ENCODE measurements at regions not wholly inside any gene's neighbourhood (a gene's known extent, or its start where the extent isn't known, plus 50 kb on each side); places are given as distances from the start of the nearest gene placed in this dataset.

GRCh38 chr13:61950828-61951227 is 535.2 kb upstream of the PCDH20 start:
- Histone ChIP-seq H3K27me3 (ENCODE audit: control insufficient read depth in 1 of 2, insufficient read depth in 2 of 2, low read length in 1 of 2) (no peaks in the 10 kb centered on the region), H3K36me3 (ENCODE audit: control insufficient read depth in 1 of 2, insufficient read depth in 2 of 2, low read length in 1 of 2) (no peaks in the 10 kb centered on the region), H3K4me3 (ENCODE audit: low read length in 2 of 2) (no peak overlapping the region), H3K9me3 (ENCODE audit: control insufficient read depth, low read length) (no peaks in the 10 kb centered on the region), H3K4me1 (ENCODE audit: control insufficient read depth in 1 of 2, insufficient read depth in 2 of 2, low read length in 2 of 2) (no peaks in the 10 kb centered on the region), H3K27ac (ENCODE audit: low read depth in 1 of 2, low read length in 2 of 2) (no peak overlapping the region)
- DNase-seq (no peak), ATAC-seq (ENCODE audit: low FRiP score) (no peak)
- intact Hi-C loops (cut with DNase I): no loop called here
- WGBS, 2 donors: 90 to 94% methylated on average over 8 of the region's 8 CpGs

GRCh38 chr13:61944329-61944929 is 528.8 kb upstream of the PCDH20 start:
- DNase-seq (no peak), ATAC-seq (ENCODE audit: low FRiP score) (no peak)
- no peaks in the 10 kb centered on the region for H3K36me3 ChIP-seq (ENCODE audit: control insufficient read depth in 1 of 2, insufficient read depth in 2 of 2, low read length in 1 of 2)
- 80 to 81% methylated on average over 7 of the region's 7 CpGs for WGBS, 2 donors
- H3K9me3 ChIP-seq (ENCODE audit: control insufficient read depth, low read length): no peaks in the 10 kb centered on the region
- no peak overlapping the region for H3K4me3 ChIP-seq (ENCODE audit: low read length in 2 of 2)
- no peaks in the 10 kb centered on the region for H3K27me3 ChIP-seq (ENCODE audit: control insufficient read depth in 1 of 2, insufficient read depth in 2 of 2, low read length in 1 of 2)
- H3K27ac ChIP-seq (ENCODE audit: low read depth in 1 of 2, low read length in 2 of 2): no peak overlapping the region
- H3K4me1 ChIP-seq (ENCODE audit: control insufficient read depth in 1 of 2, insufficient read depth in 2 of 2, low read length in 2 of 2): no peaks in the 10 kb centered on the region
- intact Hi-C loops (cut with DNase I): no loop called here

- H3K4me3 ChIP-seq (ENCODE audit: low read length in 2 of 2): no peak overlapping the region
- 94 to 100% methylated on average over 1 of the region's 1 CpG for WGBS, 2 donors
- H3K9me3 ChIP-seq (ENCODE audit: control insufficient read depth, low read length): no peaks in the 10 kb centered on the region
- intact Hi-C loops (cut with DNase I): no loop called here
- DNase-seq (no peak), ATAC-seq (ENCODE audit: low FRiP score) (no peak)
- H3K4me1 ChIP-seq (ENCODE audit: control insufficient read depth in 1 of 2, insufficient read depth in 2 of 2, low read length in 2 of 2): no peaks in the 10 kb centered on the region
- no peak overlapping the region for H3K27ac ChIP-seq (ENCODE audit: low read depth in 1 of 2, low read length in 2 of 2)
- no peaks in the 10 kb centered on the region for H3K36me3 ChIP-seq (ENCODE audit: control insufficient read depth in 1 of 2, insufficient read depth in 2 of 2, low read length in 1 of 2)
- H3K27me3 ChIP-seq (ENCODE audit: control insufficient read depth in 1 of 2, insufficient read depth in 2 of 2, low read length in 1 of 2): no peaks in the 10 kb centered on the region
These were observed 520.1 kb upstream of the PCDH20 start for GRCh38 chr13:61935710-61936109.

GRCh38 chr13:61927648-61928047 is 512.0 kb upstream of the PCDH20 start:
- ATAC-seq (ENCODE audit: low FRiP score) (no peak), DNase-seq (no peak)
- H3K4me3 ChIP-seq (ENCODE audit: low read length in 2 of 2): no peak overlapping the region
- H3K9me3 ChIP-seq (ENCODE audit: control insufficient read depth, low read length): no peaks in the 10 kb centered on the region
- H3K27me3 ChIP-seq (ENCODE audit: control insufficient read depth in 1 of 2, insufficient read depth in 2 of 2, low read length in 1 of 2): no peaks in the 10 kb centered on the region
- intact Hi-C loops (cut with DNase I): no loop called here
- WGBS, 2 donors: 70 to 79% methylated on average over 1 of the region's 1 CpG
- no peaks in the 10 kb centered on the region for H3K4me1 ChIP-seq (ENCODE audit: control insufficient read depth in 1 of 2, insufficient read depth in 2 of 2, low read length in 2 of 2)
- no peaks in the 10 kb centered on the region for H3K36me3 ChIP-seq (ENCODE audit: control insufficient read depth in 1 of 2, insufficient read depth in 2 of 2, low read length in 1 of 2)
- no peak overlapping the region for H3K27ac ChIP-seq (ENCODE audit: low read depth in 1 of 2, low read length in 2 of 2)

- intact Hi-C loops (cut with DNase I): no loop called here
- no peak overlapping the region for H3K27ac ChIP-seq (ENCODE audit: low read depth in 1 of 2, low read length in 2 of 2)
- DNase-seq: no peak
- H3K4me1 ChIP-seq (ENCODE audit: control insufficient read depth in 1 of 2, insufficient read depth in 2 of 2, low read length in 2 of 2): no peaks in the 10 kb centered on the region
- no peak for ATAC-seq (ENCODE audit: low FRiP score)
- H3K4me3 ChIP-seq (ENCODE audit: low read length in 2 of 2): no peak overlapping the region
- no peaks in the 10 kb centered on the region for H3K36me3 ChIP-seq (ENCODE audit: control insufficient read depth in 1 of 2, insufficient read depth in 2 of 2, low read length in 1 of 2)
- WGBS, 2 donors: 91 to 95% methylated on average over 2 of the region's 2 CpGs
- H3K9me3 ChIP-seq (ENCODE audit: control insufficient read depth, low read length): no peaks in the 10 kb centered on the region
- H3K27me3 ChIP-seq (ENCODE audit: control insufficient read depth in 1 of 2, insufficient read depth in 2 of 2, low read length in 1 of 2): no peaks in the 10 kb centered on the region
These were observed 503.2 kb upstream of the PCDH20 start for GRCh38 chr13:61918841-61919240.

- no peak for DNase-seq
- WGBS, 2 donors: 84 to 98% methylated on average over 1 of the region's 1 CpG
These were observed 500.8 kb upstream of the PCDH20 start for GRCh38 chr13:61916483-61916882.

GRCh38 chr13:61913183-61913582 is 497.5 kb upstream of the PCDH20 start:
- intact Hi-C loops (cut with DNase I): no loop called here
- no peak for DNase-seq
- Histone ChIP-seq H3K27me3 (ENCODE audit: control insufficient read depth in 1 of 2, insufficient read depth in 2 of 2, low read length in 1 of 2) (no peaks in the 10 kb centered on the region), H3K27ac (ENCODE audit: low read depth in 1 of 2, low read length in 2 of 2) (no peak overlapping the region), H3K9me3 (ENCODE audit: control insufficient read depth, low read length) (no peaks in the 10 kb centered on the region), H3K4me1 (ENCODE audit: control insufficient read depth in 1 of 2, insufficient read depth in 2 of 2, low read length in 2 of 2) (no peaks in the 10 kb centered on the region), H3K36me3 (ENCODE audit: control insufficient read depth in 1 of 2, insufficient read depth in 2 of 2, low read length in 1 of 2) (no peaks in the 10 kb centered on the region), H3K4me3 (ENCODE audit: low read length in 2 of 2) (no peak overlapping the region)
- ATAC-seq (ENCODE audit: low FRiP score): no peak
- WGBS, 2 donors: 72 to 84% methylated on average over 1 of the region's 1 CpG

More at GRCh38 chr13:61916483-61916882, 500.8 kb upstream of the PCDH20 start:
- H3K4me1 ChIP-seq (ENCODE audit: control insufficient read depth in 1 of 2, insufficient read depth in 2 of 2, low read length in 2 of 2): no peaks in the 10 kb centered on the region
- H3K27me3 ChIP-seq (ENCODE audit: control insufficient read depth in 1 of 2, insufficient read depth in 2 of 2, low read length in 1 of 2): no peaks in the 10 kb centered on the region
- no peak for ATAC-seq (ENCODE audit: low FRiP score)
- no peak overlapping the region for H3K27ac ChIP-seq (ENCODE audit: low read depth in 1 of 2, low read length in 2 of 2)
- intact Hi-C loops (cut with DNase I): no loop called here
- no peak overlapping the region for H3K4me3 ChIP-seq (ENCODE audit: low read length in 2 of 2)
- H3K36me3 ChIP-seq (ENCODE audit: control insufficient read depth in 1 of 2, insufficient read depth in 2 of 2, low read length in 1 of 2): no peaks in the 10 kb centered on the region
- no peaks in the 10 kb centered on the region for H3K9me3 ChIP-seq (ENCODE audit: control insufficient read depth, low read length)

GRCh38 chr13:61908906-61909615 is 493.4 kb upstream of the PCDH20 start:
- DNase-seq: no peak
- no peaks in the 10 kb centered on the region for H3K27me3 ChIP-seq (ENCODE audit: control insufficient read depth in 1 of 2, insufficient read depth in 2 of 2, low read length in 1 of 2)
- H3K4me1 ChIP-seq (ENCODE audit: control insufficient read depth in 1 of 2, insufficient read depth in 2 of 2, low read length in 2 of 2): no peaks in the 10 kb centered on the region
- 87 to 88% methylated on average over 3 of the region's 3 CpGs for WGBS, 2 donors
- no peak for ATAC-seq (ENCODE audit: low FRiP score)
- intact Hi-C loops (cut with DNase I): no loop called here
- no peaks in the 10 kb centered on the region for H3K9me3 ChIP-seq (ENCODE audit: control insufficient read depth, low read length)
- no peak overlapping the region for H3K27ac ChIP-seq (ENCODE audit: low read depth in 1 of 2, low read length in 2 of 2)
- H3K4me3 ChIP-seq (ENCODE audit: low read length in 2 of 2): no peak overlapping the region
- H3K36me3 ChIP-seq (ENCODE audit: control insufficient read depth in 1 of 2, insufficient read depth in 2 of 2, low read length in 1 of 2): no peaks in the 10 kb centered on the region

- H3K4me3 ChIP-seq (ENCODE audit: low read length in 2 of 2): no peak overlapping the region
- H3K27me3 ChIP-seq (ENCODE audit: control insufficient read depth in 1 of 2, insufficient read depth in 2 of 2, low read length in 1 of 2): no peaks in the 10 kb centered on the region
- no peak overlapping the region for H3K27ac ChIP-seq (ENCODE audit: low read depth in 1 of 2, low read length in 2 of 2)
- no peaks in the 10 kb centered on the region for H3K36me3 ChIP-seq (ENCODE audit: control insufficient read depth in 1 of 2, insufficient read depth in 2 of 2, low read length in 1 of 2)
- intact Hi-C loops (cut with DNase I): no loop called here
- DNase-seq (no peak), ATAC-seq (ENCODE audit: low FRiP score) (no peak)
- H3K4me1 ChIP-seq (ENCODE audit: control insufficient read depth in 1 of 2, insufficient read depth in 2 of 2, low read length in 2 of 2): no peaks in the 10 kb centered on the region
- WGBS, 2 donors: 85 to 88% methylated on average over 2 of the region's 2 CpGs
- H3K9me3 ChIP-seq (ENCODE audit: control insufficient read depth, low read length): no peaks in the 10 kb centered on the region
These were observed 489.4 kb upstream of the PCDH20 start for GRCh38 chr13:61905054-61905453.
